ENCODE measurements at regions not wholly inside any gene's neighbourhood (a gene's known extent, or its start where the extent isn't known, plus 50 kb on each side); places are given as distances from the start of the nearest gene placed in this dataset.
"Not testable (repeated sequence)": the region's sequence is repeated elsewhere in the genome, so short reads cannot be mapped to it uniquely, and the experiment has no call there.

DNA sequence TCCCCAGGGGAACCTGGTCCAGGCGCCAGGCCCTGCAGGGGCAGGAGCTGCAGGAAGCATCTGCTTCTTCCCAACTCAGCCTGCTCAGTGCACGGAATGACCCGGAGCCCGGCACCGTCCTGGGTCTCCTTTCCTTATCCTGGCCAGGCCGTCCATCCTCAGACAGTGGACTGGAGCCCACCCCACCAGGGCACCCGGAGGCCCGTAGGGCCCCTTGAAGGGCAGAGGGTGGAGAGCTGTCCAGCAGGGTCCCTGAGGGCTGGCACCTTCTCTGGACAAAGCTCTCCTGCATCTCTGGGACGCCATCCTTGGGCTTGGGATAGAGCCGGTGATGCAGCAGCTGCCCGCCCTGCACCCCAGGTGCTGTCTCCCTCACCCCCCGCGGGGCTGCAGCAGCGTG is 207.9 kb downstream of the TMEM121 start:
- not testable (repeated sequence) for TF ChIP-seq POLR2AphosphoS5 (IDR thresholded peaks at IDR 0.05)
- TF ChIP-seq, protein P1, sequence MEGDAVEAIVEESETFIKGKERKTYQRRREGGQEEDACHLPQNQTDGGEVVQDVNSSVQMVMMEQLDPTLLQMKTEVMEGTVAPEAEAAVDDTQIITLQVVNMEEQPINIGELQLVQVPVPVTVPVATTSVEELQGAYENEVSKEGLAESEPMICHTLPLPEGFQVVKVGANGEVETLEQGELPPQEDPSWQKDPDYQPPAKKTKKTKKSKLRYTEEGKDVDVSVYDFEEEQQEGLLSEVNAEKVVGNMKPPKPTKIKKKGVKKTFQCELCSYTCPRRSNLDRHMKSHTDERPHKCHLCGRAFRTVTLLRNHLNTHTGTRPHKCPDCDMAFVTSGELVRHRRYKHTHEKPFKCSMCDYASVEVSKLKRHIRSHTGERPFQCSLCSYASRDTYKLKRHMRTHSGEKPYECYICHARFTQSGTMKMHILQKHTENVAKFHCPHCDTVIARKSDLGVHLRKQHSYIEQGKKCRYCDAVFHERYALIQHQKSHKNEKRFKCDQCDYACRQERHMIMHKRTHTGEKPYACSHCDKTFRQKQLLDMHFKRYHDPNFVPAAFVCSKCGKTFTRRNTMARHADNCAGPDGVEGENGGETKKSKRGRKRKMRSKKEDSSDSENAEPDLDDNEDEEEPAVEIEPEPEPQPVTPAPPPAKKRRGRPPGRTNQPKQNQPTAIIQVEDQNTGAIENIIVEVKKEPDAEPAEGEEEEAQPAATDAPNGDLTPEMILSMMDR (IDR thresholded peaks at IDR 0.05) = not testable (repeated sequence)
